IMR-90 (cell line): ENCODE measurements at regions not wholly inside any gene's neighbourhood (a gene's known extent, or its start where the extent isn't known, plus 50 kb on each side); places are given as distances from the start of the nearest gene placed in this dataset.

ENCODE experiments used
- ATAC-seq: fragments of 200-7000 bp; cut with Tn5 transposase; 2 replicates; pipeline ENCODE4 v1.9.1; 2020; ENCODE audit warnings: low read depth, mild to moderate bottlenecking, moderate library complexity
- BruUV-seq: library from RNA; stranded (reverse); fragments of 400-500 nt; replicated peaks from 2 replicates; lab custom pipeline; 2021; lab: Mats Ljungman, UMichigan
- CTCF ChIA-PET: fragments of 300-600 bp; formaldehyde crosslinking; extraction: SDS; loops from one replicate; lab custom pipeline; 2021; ENCODE audit warnings: antibody characterized with exemption; lab: Yijun Ruan, JAX
- POLR2A ChIA-PET: fragments of 300-600 bp; sonication (Branson Sonifier 250); formaldehyde crosslinking; loops from one replicate; lab custom pipeline; 2022; ENCODE audit warnings: antibody characterized with exemption; ENCODE audit not compliant: unreplicated experiment; lab: Charles Lee
- DNase-seq: peaks from one replicate; pipeline ENCODE4 v3.0.0; 2013
- H2AFZ ChIP-seq: replicated peaks from 2 replicates; pipeline ENCODE3; 2013; ENCODE audit warnings: low read length, mild to moderate bottlenecking; ENCODE audit not compliant: poor library complexity
- H2AK5ac ChIP-seq: 2 replicates; pipeline ENCODE4 v1.6.1; 2013; ENCODE audit warnings: low read depth, low read length, inconsistent platforms
- H2AK9ac ChIP-seq: replicated peaks from 2 replicates; pipeline ENCODE3; 2013; ENCODE audit warnings: mild to moderate bottlenecking, low read depth, low read length, moderate library complexity; ENCODE audit not compliant: poor library complexity
- H2BK120ac ChIP-seq: 2 replicates; pipeline ENCODE4 v1.6.1; 2013; ENCODE audit warnings: low read depth, low read length, inconsistent platforms
- H2BK15ac ChIP-seq: 3 replicates; pipeline ENCODE4 v1.6.1; 2013; ENCODE audit warnings: low read depth, low read length, inconsistent platforms
- H2BK20ac ChIP-seq: 2 replicates; pipeline ENCODE4 v1.6.1; 2013; ENCODE audit warnings: low read depth, mild to moderate bottlenecking, inconsistent platforms, low read length, moderate library complexity
- H2BK5ac ChIP-seq: 2 replicates; pipeline ENCODE4 v1.6.1; 2013; ENCODE audit warnings: mild to moderate bottlenecking, low read depth, low read length, inconsistent platforms; ENCODE audit not compliant: poor library complexity, severe bottlenecking
- H3K14ac ChIP-seq: replicated peaks from 2 replicates; pipeline ENCODE4 v1.6.1; 2013; ENCODE audit warnings: low read depth, low read length, inconsistent platforms
- H3K18ac ChIP-seq: 2 replicates; pipeline ENCODE4 v1.6.1; 2013; ENCODE audit warnings: low read depth, low read length, control low read depth
- H3K23ac ChIP-seq: 2 replicates; pipeline ENCODE4 v1.6.1; 2013; ENCODE audit warnings: low read depth, low read length, inconsistent platforms
- H3K27ac ChIP-seq: 2 replicates; pipeline ENCODE4 v1.5.1; 2013; ENCODE audit warnings: mild to moderate bottlenecking, control low read depth, low read length; ENCODE audit not compliant: insufficient read depth
- H3K27me3 ChIP-seq: 2 replicates; pipeline ENCODE4 v1.6.1; 2013; ENCODE audit warnings: low read length; ENCODE audit not compliant: control insufficient read depth, insufficient read depth
- H3K36me3 ChIP-seq: 2 replicates; pipeline ENCODE4 v1.6.1; 2013; ENCODE audit warnings: low read length, mixed read lengths; ENCODE audit not compliant: control insufficient read depth, insufficient read depth
- H3K4ac ChIP-seq: 2 replicates; pipeline ENCODE4 v1.6.1; 2013; ENCODE audit warnings: low read depth, low read length, inconsistent platforms
- H3K4me1 ChIP-seq: 2 replicates; pipeline ENCODE4 v1.6.1; 2013; ENCODE audit warnings: low read length, mixed read lengths; ENCODE audit not compliant: control insufficient read depth, insufficient read depth
- H3K4me2 ChIP-seq: 2 replicates; pipeline ENCODE4 v1.6.1; 2013; ENCODE audit warnings: low read depth, mild to moderate bottlenecking, control low read depth, low read length, moderate library complexity
- H3K4me3 ChIP-seq: 2 replicates; pipeline ENCODE4 v1.5.1; 2013; ENCODE audit warnings: low read depth, mild to moderate bottlenecking, control low read depth, low read length, moderate library complexity; ENCODE audit not compliant: insufficient read depth
- H3K56ac ChIP-seq: 2 replicates; pipeline ENCODE4 v1.6.1; 2013; ENCODE audit warnings: low read length, inconsistent platforms; ENCODE audit not compliant: insufficient read depth; ENCODE audit errors: extremely low read depth
- H3K79me1 ChIP-seq, 2 experiments: 2 replicates each; pipeline ENCODE4 v1.6.1; 2013; ENCODE audit warnings: low read length in 2 of 2, inconsistent platforms in 1 of 2, low read depth in 1 of 2
- H3K9ac ChIP-seq: 2 replicates; pipeline ENCODE4 v1.6.1; 2013; ENCODE audit warnings: low read depth, low read length, control low read depth
- H3K9me1 ChIP-seq: 2 replicates; pipeline ENCODE4 v1.6.1; 2013; ENCODE audit warnings: low read length, inconsistent platforms; ENCODE audit not compliant: insufficient read depth
- H3K9me3 ChIP-seq: 2 replicates; pipeline ENCODE4 v1.6.1; 2013; ENCODE audit warnings: low read length; ENCODE audit not compliant: control insufficient read depth, insufficient read depth
- H4K20me1 ChIP-seq: 2 replicates; pipeline ENCODE4 v1.6.1; 2013; ENCODE audit warnings: low read length, inconsistent platforms; ENCODE audit not compliant: insufficient read depth
- H4K5ac ChIP-seq: 2 replicates; pipeline ENCODE4 v1.6.1; 2013; ENCODE audit warnings: mild to moderate bottlenecking, low read depth, low read length, control low read depth
- H4K8ac ChIP-seq, 2 experiments: 2 replicates each; pipeline ENCODE4 v1.6.1; 2013; ENCODE audit warnings: low read depth in 2 of 2, low read length in 2 of 2, control low read depth in 1 of 2, inconsistent platforms in 1 of 2
- H4K91ac ChIP-seq: 2 replicates; pipeline ENCODE4 v1.6.1; 2013; ENCODE audit warnings: low read depth, low read length, inconsistent platforms; ENCODE audit not compliant: insufficient read depth
- CEBPB ChIP-seq: IDR thresholded peaks from 2 replicates; pipeline ENCODE4 v1.6.1; 2012; ENCODE audit warnings: low read depth, low read length, improper control_type of control experiment
- ELK1 ChIP-seq: fragments of 150-350 bp; IDR thresholded peaks from 2 replicates; pipeline ENCODE4 v1.6.1; 2016; ENCODE audit warnings: low read depth, mild to moderate bottlenecking, low read length, moderate library complexity, borderline replicate concordance
- FOS ChIP-seq: fragments of 150-350 bp; IDR thresholded peaks from 2 replicates; pipeline ENCODE4 v1.6.1; 2016; ENCODE audit warnings: low read depth, low read length
- MAFK ChIP-seq: IDR thresholded peaks from 2 replicates; pipeline ENCODE4 v1.6.1; 2012; ENCODE audit warnings: low read depth, low read length, improper control_type of control experiment
- MXI1 ChIP-seq: IDR thresholded peaks from 2 replicates; pipeline ENCODE4 v1.6.1; 2012; ENCODE audit warnings: low read depth, mild to moderate bottlenecking, low read length, moderate library complexity, borderline replicate concordance
- RFX5 ChIP-seq: IDR thresholded peaks from 2 replicates; pipeline ENCODE4 v1.8.0; 2012; ENCODE audit warnings: low read depth, mild to moderate bottlenecking, low read length, moderate library complexity
- USF2 ChIP-seq: fragments of 150-350 bp; IDR thresholded peaks from 2 replicates; pipeline ENCODE4 v1.6.1; 2017; ENCODE audit warnings: mild to moderate bottlenecking, antibody characterized with exemption, low read length, low read depth
- WGBS, 2 experiments: methylation state at CpG; one replicate each; pipeline versions ENCODE4 v1.1.5 to v1.1.7; 2013; ENCODE audit warnings: missing lambda C conversion rate in 2 of 2; ENCODE audit not compliant: insufficient read length in 1 of 2; ENCODE audit errors: extremely low coverage in 2 of 2; 5-methylcytosine and 5-hydroxymethylcytosine counted together
- dilution Hi-C: fragments of 300-500 bp; cut with HindIII; formaldehyde crosslinking; loops from one replicate; pipeline ENCODE4 v1.14.3; 2018; ENCODE audit warnings: low sequenced_read_pairs; ENCODE audit not compliant: unreplicated experiment
- in situ Hi-C: fragments of 300-500 bp; cut with MboI; formaldehyde crosslinking; loops from 3 replicates; pipeline ENCODE4 v1.14.3; 2019; ENCODE audit warnings: low sequenced_read_pairs, inconsistent platforms, mixed read lengths
- intact Hi-C: fragments of 100-400 bp; cut with micrococcal nuclease; formaldehyde crosslinking; loops from 2 replicates; pipeline ENCODE4 v1.10.0; 2022

GRCh38 chr5:118518720-118519119 lies 469.6 kb downstream of the DTWD2 start:
- no peak overlapping the region for H3K56ac ChIP-seq
- WGBS, 2 experiments, result no CpG with 5 or more reads among the region's 3 CpGs
- no peak overlapping the region for H2BK15ac ChIP-seq
- POLR2A ChIA-PET, result no interaction called here
- no peak overlapping the region for H3K18ac ChIP-seq
- H2BK20ac ChIP-seq, result no peak overlapping the region
- no peaks in the 10 kb centered on the region for H4K20me1 ChIP-seq
- no peaks in the 10 kb centered on the region for H3K9me1 ChIP-seq
- H4K8ac ChIP-seq, result no peak overlapping the region
- H3K4me3 ChIP-seq, result no peak overlapping the region
- no peak overlapping the region for H2AFZ ChIP-seq
- no peak overlapping the region for H2BK5ac ChIP-seq
- H3K27me3 ChIP-seq, result no peaks in the 10 kb centered on the region
- CTCF ChIA-PET, result no interaction called here
- no peak overlapping the region for H4K5ac ChIP-seq
- H4K91ac ChIP-seq, result no peak overlapping the region
- H3K9me3 ChIP-seq, result peaks cover 10% of the 10 kb centered on the region; the same call in 1 of the 2 replicates
- dilution Hi-C loops (no loop called here), in situ Hi-C loops (no loop called here), intact Hi-C loops (no loop called here)
- H3K27ac ChIP-seq, result no peak overlapping the region
- no peak overlapping the region for H3K23ac ChIP-seq
- H2AK9ac ChIP-seq, result no peak overlapping the region
- DNase-seq (no peak), ATAC-seq (no peak)
- H3K9ac ChIP-seq, result no peak overlapping the region
- no peaks in the 10 kb centered on the region for H3K36me3 ChIP-seq
- H3K79me1 ChIP-seq, result no peaks in the 10 kb centered on the region
- H3K4me2 ChIP-seq, result no peak overlapping the region
- no peaks in the 10 kb centered on the region for H3K4me1 ChIP-seq
- no peak overlapping the region for H3K4ac ChIP-seq
- H2BK120ac ChIP-seq, result no peak overlapping the region
- no peak overlapping the region for H2AK5ac ChIP-seq
- TF ChIP-seq MXI1 (no peak), MAFK (no peak), FOS (no peak), RFX5 (no peak), USF2 (no peak), ELK1 (no peak), CEBPB (no peak)
- no TSS peak for BruUV-seq
- H3K14ac ChIP-seq, result no peak overlapping the region
